KMS-11 (cell line): ENCODE measurements at regions not wholly inside any gene's neighbourhood (a gene's known extent, or its start where the extent isn't known, plus 50 kb on each side); places are given as distances from the start of the nearest gene placed in this dataset.

ENCODE experiments used
- H2AFZ ChIP-seq: fragments of 200-600 bp; sonication (generic); 2 replicates; pipeline ENCODE4 v1.6.1; 2016; ENCODE audit warnings: antibody characterized with exemption, mixed run types, low read depth
- H3K27ac ChIP-seq: fragments of 200-600 bp; sonication (generic); 2 replicates; pipeline ENCODE4 v1.6.1; 2016; ENCODE audit warnings: mild to moderate bottlenecking, mixed run types
- H3K27me3 ChIP-seq: fragments of 200-600 bp; sonication (generic); 2 replicates; pipeline ENCODE4 v1.6.1; 2017; ENCODE audit warnings: mild to moderate bottlenecking, low read depth, mixed run types, moderate library complexity; ENCODE audit not compliant: insufficient read depth
- H3K36me3 ChIP-seq: fragments of 200-600 bp; sonication (generic); 2 replicates; pipeline ENCODE4 v1.6.1; 2017; ENCODE audit warnings: mild to moderate bottlenecking, mixed run types; ENCODE audit not compliant: insufficient read depth
- H3K4me1 ChIP-seq: fragments of 200-600 bp; sonication (generic); 2 replicates; pipeline ENCODE4 v1.6.1; 2016; ENCODE audit warnings: mild to moderate bottlenecking, low read depth, mixed run types; ENCODE audit not compliant: poor library complexity, severe bottlenecking
- H3K4me2 ChIP-seq: fragments of 200-600 bp; sonication (generic); 2 replicates; pipeline ENCODE4 v1.7.0; 2016; ENCODE audit warnings: mild to moderate bottlenecking, mixed run types
- H3K4me3 ChIP-seq: fragments of 200-600 bp; sonication (generic); IDR thresholded peaks from 2 replicates; pipeline ENCODE4 v1.6.1; 2017; ENCODE audit warnings: low read depth, low read length, mixed read lengths; ENCODE audit not compliant: insufficient read depth
- H3K79me2 ChIP-seq: fragments of 200-600 bp; sonication (generic); 2 replicates; pipeline ENCODE4 v1.6.1; 2016; ENCODE audit warnings: low read depth, mixed run types; ENCODE audit not compliant: insufficient read depth
- H3K9ac ChIP-seq: fragments of 200-600 bp; sonication (generic); 2 replicates; pipeline ENCODE4 v1.6.1; 2016; ENCODE audit warnings: mild to moderate bottlenecking, mixed run types
- H4K20me1 ChIP-seq: fragments of 200-600 bp; sonication (generic); 2 replicates; pipeline ENCODE4 v1.6.1; 2016; ENCODE audit warnings: mild to moderate bottlenecking, mixed run types; ENCODE audit not compliant: insufficient read depth
- TF ChIP-seq, protein P1 (sequence below): fragments of 200-600 bp; sonication (generic); conservative IDR thresholded peaks from 2 replicates; pipeline ENCODE4 v1.6.1; 2017; ENCODE audit warnings: low read depth, mild to moderate bottlenecking, antibody characterized with exemption, low read length, moderate library complexity, mixed read lengths

DNA sequence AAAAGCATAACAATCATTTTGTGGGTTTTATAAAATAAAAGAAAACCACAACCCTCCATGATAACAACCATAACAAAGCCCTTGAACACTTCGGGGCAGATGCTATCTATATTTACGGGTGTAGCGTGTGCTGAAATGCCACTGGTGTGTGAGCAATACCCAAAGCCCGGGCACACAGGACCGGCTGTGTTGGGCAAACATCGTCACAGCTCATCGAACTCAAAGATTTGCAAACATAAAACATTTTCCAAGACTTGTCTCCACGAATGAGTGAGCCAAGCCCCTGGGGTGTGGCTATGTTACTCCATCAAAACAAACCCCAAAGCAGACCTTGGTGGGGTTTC, 290.2 kb downstream of the LPIN1 start:
- TF ChIP-seq, protein P1, sequence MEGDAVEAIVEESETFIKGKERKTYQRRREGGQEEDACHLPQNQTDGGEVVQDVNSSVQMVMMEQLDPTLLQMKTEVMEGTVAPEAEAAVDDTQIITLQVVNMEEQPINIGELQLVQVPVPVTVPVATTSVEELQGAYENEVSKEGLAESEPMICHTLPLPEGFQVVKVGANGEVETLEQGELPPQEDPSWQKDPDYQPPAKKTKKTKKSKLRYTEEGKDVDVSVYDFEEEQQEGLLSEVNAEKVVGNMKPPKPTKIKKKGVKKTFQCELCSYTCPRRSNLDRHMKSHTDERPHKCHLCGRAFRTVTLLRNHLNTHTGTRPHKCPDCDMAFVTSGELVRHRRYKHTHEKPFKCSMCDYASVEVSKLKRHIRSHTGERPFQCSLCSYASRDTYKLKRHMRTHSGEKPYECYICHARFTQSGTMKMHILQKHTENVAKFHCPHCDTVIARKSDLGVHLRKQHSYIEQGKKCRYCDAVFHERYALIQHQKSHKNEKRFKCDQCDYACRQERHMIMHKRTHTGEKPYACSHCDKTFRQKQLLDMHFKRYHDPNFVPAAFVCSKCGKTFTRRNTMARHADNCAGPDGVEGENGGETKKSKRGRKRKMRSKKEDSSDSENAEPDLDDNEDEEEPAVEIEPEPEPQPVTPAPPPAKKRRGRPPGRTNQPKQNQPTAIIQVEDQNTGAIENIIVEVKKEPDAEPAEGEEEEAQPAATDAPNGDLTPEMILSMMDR: no peak
- no peaks in the 10 kb centered on the region for H3K36me3 ChIP-seq
- no peaks in the 10 kb centered on the region for H3K79me2 ChIP-seq
- no peak overlapping the region for H3K4me3 ChIP-seq
- no peaks in the 10 kb centered on the region for H3K4me1 ChIP-seq
- no peaks in the 10 kb centered on the region for H3K27me3 ChIP-seq
- no peak overlapping the region for H2AFZ ChIP-seq
- H4K20me1 ChIP-seq: no peaks in the 10 kb centered on the region
- no peak overlapping the region for H3K27ac ChIP-seq
- no peak overlapping the region for H3K9ac ChIP-seq
- H3K4me2 ChIP-seq: no peak overlapping the region

DNA sequence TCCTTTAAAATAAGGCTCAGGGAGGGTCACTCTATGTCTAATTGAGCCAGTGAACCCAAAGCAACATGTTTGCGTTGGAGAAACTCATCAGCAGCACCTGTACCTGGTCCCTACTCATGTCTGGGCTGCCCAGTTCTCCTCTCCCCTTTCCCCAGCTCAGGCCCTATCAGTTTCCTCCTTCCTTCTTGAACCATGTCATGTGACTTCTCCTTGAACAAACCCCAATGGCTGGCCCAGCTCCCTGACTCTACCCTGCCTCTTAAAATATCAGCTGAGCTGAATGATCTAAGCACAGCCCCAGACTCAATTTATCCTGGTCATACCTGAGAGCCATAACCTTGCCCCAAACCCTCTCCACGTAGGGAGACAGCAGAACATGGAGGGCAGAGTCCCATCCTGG, 290.9 kb downstream of the LPIN1 start:
- H3K4me1 ChIP-seq: no peaks in the 10 kb centered on the region
- no peaks in the 10 kb centered on the region for H4K20me1 ChIP-seq
- H3K36me3 ChIP-seq: no peaks in the 10 kb centered on the region
- no peak overlapping the region for H3K4me2 ChIP-seq
- no peak overlapping the region for H3K27ac ChIP-seq
- H3K79me2 ChIP-seq: no peaks in the 10 kb centered on the region
- H3K9ac ChIP-seq: no peak overlapping the region
- TF ChIP-seq, protein P1: no peak
- no peaks in the 10 kb centered on the region for H3K27me3 ChIP-seq
- no peak overlapping the region for H3K4me3 ChIP-seq
- no peak overlapping the region for H2AFZ ChIP-seq

DNA sequence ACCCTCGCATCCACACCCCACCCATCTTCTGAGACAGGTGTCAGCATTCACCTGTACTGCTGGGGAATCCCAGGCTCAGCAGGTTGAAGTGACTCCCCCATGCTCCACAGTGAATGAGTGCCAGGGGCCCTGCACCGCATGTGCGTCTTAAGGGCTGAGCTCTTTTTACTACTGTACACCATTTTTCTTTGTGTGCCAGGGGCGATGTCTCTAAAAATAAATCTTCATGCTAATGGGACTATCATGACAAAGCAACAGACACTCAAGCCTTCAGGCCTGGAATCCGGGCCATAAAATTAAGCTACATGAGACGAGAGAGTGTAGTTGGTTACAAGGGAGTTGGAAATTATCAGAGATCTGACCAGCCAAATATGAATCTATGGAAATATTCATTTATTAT, 294.8 kb downstream of the LPIN1 start:
- H3K4me2 ChIP-seq: no peak overlapping the region
- H3K9ac ChIP-seq: no peak overlapping the region
- no peaks in the 10 kb centered on the region for H3K36me3 ChIP-seq
- no peaks in the 10 kb centered on the region for H3K79me2 ChIP-seq
- no peaks in the 10 kb centered on the region for H3K27me3 ChIP-seq
- no peak overlapping the region for H2AFZ ChIP-seq
- no peaks in the 10 kb centered on the region for H4K20me1 ChIP-seq
- no peaks in the 10 kb centered on the region for H3K4me1 ChIP-seq
- no peak overlapping the region for H3K4me3 ChIP-seq
- no peak overlapping the region for H3K27ac ChIP-seq
- TF ChIP-seq, protein P1: no peak

DNA sequence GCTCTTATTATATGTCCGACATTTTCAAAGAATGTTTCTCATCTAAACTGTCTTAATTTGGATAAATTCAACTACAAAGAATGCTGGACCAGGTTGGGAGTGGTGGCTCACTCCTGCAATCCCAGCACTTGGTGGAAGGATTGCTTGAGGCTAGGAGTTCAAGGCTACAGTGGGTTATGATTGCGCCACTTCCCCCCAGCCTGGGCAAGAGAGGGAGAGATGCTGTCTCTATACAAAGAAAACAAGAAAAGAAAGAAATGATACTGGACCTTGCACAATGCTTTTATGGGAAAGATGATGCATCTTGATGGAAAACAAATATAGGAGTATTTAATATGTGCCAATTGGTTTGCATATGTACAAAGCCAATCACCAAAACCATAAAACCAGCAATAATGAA, 296.7 kb downstream of the LPIN1 start:
- Histone ChIP-seq H3K79me2 (no peaks in the 10 kb centered on the region), H3K27ac (no peak overlapping the region), H3K4me2 (no peak overlapping the region), H3K36me3 (no peaks in the 10 kb centered on the region), H3K27me3 (no peaks in the 10 kb centered on the region), H4K20me1 (no peaks in the 10 kb centered on the region), H3K4me1 (no peaks in the 10 kb centered on the region), H3K4me3 (no peak overlapping the region), H3K9ac (no peak overlapping the region), H2AFZ (no peak overlapping the region)
- TF ChIP-seq, protein P1: no peak

DNA sequence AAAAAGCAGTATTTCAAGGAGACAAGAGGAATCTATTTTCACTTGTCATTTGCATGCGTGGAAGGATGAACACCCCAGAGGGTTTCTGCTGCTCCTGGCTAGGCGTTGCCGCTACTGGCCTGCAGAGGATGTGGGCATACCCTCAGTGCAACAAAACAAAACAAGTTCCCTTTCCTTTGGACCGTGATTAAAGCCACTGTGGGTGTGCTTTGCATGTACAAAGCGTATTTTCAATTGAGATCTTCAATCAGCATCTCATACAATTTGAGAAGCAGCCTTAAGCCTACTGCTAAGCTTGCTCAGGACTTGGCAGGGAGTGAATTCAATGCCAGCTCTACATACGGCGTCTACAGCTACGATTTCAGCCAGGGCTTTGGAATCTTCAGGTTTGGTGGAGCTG, 298.4 kb downstream of the LPIN1 start:
- TF ChIP-seq, protein P1: no peak
- Histone ChIP-seq H3K27me3 (no peaks in the 10 kb centered on the region), H4K20me1 (no peaks in the 10 kb centered on the region), H2AFZ (no peak overlapping the region), H3K4me3 (no peak overlapping the region), H3K4me2 (no peak overlapping the region), H3K36me3 (no peaks in the 10 kb centered on the region), H3K4me1 (no peaks in the 10 kb centered on the region), H3K79me2 (no peaks in the 10 kb centered on the region), H3K9ac (no peak overlapping the region), H3K27ac (no peak overlapping the region)
